ENCODE measurements at regions not wholly inside any gene's neighbourhood (a gene's known extent, or its start where the extent isn't known, plus 50 kb on each side); places are given as distances from the start of the nearest gene placed in this dataset.

DNA sequence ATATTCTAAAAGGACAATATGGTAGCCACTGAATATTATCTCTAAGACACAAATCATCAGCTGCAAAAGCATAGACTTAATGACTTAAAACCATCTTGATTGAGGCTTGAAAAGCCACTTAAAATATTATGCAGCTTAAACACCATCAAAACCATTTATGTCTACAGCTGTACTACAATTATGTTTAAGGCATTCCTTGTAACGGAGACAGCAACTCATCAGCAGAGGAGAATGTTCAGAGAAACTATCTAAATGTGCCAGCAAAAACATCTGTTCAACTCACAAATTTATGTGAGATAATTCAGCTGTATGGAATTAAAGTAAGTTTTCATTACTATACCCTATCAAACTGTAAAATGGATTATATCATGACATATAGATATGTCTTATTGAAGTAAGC lies 147.9 kb upstream of the CTSO start:
- intact Hi-C loops (cut with DNase I; ENCODE audit: low total_unique reads) = no loop called here
- WGBS, 2 donors = 49 to 66% methylated on average over 1 of the region's 1 CpG
- no peak overlapping the region for H3K4me3 ChIP-seq (ENCODE audit: low read depth, poor library complexity, severe bottlenecking)
- DNase-seq (ENCODE audit: low spot score in 2 of 2) = no peak
- no peak for TF ChIP-seq POLR2A (IDR thresholded peaks at IDR 0.05)
- TF ChIP-seq, protein P1, sequence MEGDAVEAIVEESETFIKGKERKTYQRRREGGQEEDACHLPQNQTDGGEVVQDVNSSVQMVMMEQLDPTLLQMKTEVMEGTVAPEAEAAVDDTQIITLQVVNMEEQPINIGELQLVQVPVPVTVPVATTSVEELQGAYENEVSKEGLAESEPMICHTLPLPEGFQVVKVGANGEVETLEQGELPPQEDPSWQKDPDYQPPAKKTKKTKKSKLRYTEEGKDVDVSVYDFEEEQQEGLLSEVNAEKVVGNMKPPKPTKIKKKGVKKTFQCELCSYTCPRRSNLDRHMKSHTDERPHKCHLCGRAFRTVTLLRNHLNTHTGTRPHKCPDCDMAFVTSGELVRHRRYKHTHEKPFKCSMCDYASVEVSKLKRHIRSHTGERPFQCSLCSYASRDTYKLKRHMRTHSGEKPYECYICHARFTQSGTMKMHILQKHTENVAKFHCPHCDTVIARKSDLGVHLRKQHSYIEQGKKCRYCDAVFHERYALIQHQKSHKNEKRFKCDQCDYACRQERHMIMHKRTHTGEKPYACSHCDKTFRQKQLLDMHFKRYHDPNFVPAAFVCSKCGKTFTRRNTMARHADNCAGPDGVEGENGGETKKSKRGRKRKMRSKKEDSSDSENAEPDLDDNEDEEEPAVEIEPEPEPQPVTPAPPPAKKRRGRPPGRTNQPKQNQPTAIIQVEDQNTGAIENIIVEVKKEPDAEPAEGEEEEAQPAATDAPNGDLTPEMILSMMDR (IDR thresholded peaks at IDR 0.05) = no peak

DNA sequence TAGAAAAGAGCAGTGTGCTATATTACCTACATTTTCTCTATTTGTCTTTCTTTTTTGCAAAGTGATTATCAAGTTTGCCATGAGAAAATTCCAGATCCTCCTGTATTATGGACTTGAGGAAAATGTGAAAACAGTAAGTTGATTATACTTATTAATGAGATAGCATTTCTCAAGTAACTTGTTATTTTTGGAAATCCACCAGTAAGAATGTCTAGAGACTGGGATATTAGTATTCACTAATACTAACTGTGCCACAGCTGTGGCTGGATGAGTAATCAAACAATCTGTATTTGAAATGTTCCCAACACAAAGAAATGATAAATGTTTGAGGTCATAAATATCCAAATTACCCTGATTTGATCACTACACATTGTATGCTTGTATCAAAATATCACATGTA lies 147.0 kb upstream of the CTSO start:
- DNase-seq (ENCODE audit: low spot score in 2 of 2) = no peak
- no peak overlapping the region for H3K4me3 ChIP-seq (ENCODE audit: low read depth, poor library complexity, severe bottlenecking)
- TF ChIP-seq, protein P1 (IDR thresholded peaks at IDR 0.05) = no peak
- TF ChIP-seq POLR2A (IDR thresholded peaks at IDR 0.05) = no peak
- intact Hi-C loops (cut with DNase I; ENCODE audit: low total_unique reads) = no loop called here

DNA sequence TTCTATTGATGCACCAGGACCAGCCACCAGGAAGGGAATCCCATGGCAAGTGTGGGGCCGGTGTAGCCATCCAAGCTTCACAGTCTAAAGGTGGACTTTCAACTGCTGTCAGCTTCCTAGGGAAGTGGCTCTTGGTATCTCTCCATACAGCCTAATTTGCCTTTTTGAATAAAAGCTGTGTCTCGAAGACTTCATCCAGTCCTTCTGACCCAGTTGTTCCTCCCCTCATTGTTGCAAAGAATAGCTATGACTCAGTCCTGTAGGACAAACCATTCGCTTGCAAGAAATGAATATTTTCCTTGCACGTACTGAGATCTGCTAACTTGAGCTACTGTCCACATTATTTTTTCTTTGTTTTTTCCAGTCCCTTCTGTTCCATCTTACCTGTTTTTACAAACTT lies 145.1 kb upstream of the CTSO start:
- DNase-seq (ENCODE audit: low spot score in 2 of 2) = no peak
- 79 to 86% methylated on average over 4 of the region's 4 CpGs for WGBS, 2 donors
- intact Hi-C loops (cut with DNase I; ENCODE audit: low total_unique reads) = no loop called here
- H3K4me3 ChIP-seq (ENCODE audit: low read depth, poor library complexity, severe bottlenecking) = no peak overlapping the region
- TF ChIP-seq, protein P1 (IDR thresholded peaks at IDR 0.05) = no peak
- TF ChIP-seq POLR2A (IDR thresholded peaks at IDR 0.05) = no peak

DNA sequence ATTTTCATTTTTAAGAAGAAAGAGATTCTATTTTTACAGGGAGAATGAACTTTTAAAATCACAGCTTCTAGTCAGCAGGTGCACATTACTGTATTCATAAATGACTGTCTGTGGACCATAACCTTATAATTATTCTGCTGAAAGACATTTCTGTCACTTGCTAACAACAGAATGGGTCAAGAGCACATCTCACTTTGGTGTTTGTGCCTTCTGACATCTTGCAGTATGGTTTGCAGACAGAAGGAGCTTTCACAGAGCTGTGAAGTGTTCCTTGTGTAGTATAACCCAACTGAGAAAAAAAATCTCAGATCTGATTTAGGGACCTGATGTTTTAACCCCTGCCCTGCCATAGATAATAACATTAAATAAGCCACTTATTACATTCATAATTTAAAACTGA lies 131.4 kb upstream of the CTSO start:
- no peak for DNase-seq (ENCODE audit: low spot score in 2 of 2)
- intact Hi-C loops (cut with DNase I; ENCODE audit: low total_unique reads) = no loop called here
- TF ChIP-seq, protein P1 (IDR thresholded peaks at IDR 0.05) = no peak
- no peak for TF ChIP-seq POLR2A (IDR thresholded peaks at IDR 0.05)
- no peak overlapping the region for H3K4me3 ChIP-seq (ENCODE audit: low read depth, poor library complexity, severe bottlenecking)

DNA sequence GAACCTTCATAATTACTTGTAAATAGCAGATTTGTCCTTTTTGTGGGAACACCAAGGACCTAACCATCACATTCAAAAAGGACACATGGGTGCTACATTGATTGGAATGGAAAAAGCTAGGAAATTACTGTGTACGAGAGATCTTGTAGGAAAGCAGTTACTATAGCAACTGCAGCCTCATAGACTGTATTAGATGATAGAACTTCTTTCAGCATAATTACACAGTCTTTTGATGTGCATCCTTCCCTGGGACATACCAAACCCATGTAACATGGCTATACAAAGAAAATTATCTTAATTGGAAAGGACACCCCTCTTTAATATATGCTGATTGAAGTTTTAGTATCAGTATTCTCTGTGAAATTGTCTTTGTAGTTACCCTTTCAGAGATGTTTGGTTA lies 130.7 kb upstream of the CTSO start:
- intact Hi-C loops (cut with DNase I; ENCODE audit: low total_unique reads) = no loop called here
- no peak overlapping the region for H3K4me3 ChIP-seq (ENCODE audit: low read depth, poor library complexity, severe bottlenecking)
- no peak for TF ChIP-seq POLR2A (IDR thresholded peaks at IDR 0.05)
- TF ChIP-seq, protein P1 (IDR thresholded peaks at IDR 0.05) = no peak
- no peak for DNase-seq (ENCODE audit: low spot score in 2 of 2)
- 83 to 86% methylated on average over 1 of the region's 1 CpG for WGBS, 2 donors

DNA sequence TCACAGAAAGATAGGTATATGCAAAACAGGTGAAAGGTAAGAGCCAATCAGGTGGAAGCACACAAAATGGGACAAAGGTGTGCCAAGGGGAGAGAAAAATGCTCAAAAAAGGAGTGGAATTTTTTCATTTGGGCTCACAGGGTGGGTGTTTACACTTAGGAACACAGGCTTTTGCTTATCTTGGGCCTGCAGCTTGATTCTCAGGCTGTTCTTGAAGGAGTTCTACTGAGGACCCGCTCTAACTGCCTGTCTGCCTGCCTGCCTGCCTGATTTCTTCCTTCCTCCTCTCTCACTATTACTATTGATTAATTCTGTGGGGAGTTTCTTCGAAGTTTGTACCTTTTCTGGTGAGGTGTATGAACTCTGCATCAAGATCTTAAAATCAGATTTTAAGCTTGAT lies 120.3 kb upstream of the CTSO start:
- TF ChIP-seq, protein P1 (IDR thresholded peaks at IDR 0.05) = no peak
- no peak for TF ChIP-seq POLR2A (IDR thresholded peaks at IDR 0.05)
- H3K4me3 ChIP-seq (ENCODE audit: low read depth, poor library complexity, severe bottlenecking) = no peak overlapping the region
- intact Hi-C loops (cut with DNase I; ENCODE audit: low total_unique reads) = no loop called here
- DNase-seq (ENCODE audit: low spot score in 2 of 2) = no peak
- WGBS, 2 donors = 83 to 89% methylated on average over 2 of the region's 2 CpGs

All from lower leg skin (tissue), 4 donors.